KBM-7 (cell line): ENCODE measurements at regions not wholly inside any gene's neighbourhood (a gene's known extent, or its start where the extent isn't known, plus 50 kb on each side); places are given as distances from the start of the nearest gene placed in this dataset.
"Not testable (repeated sequence)": the region's sequence is repeated elsewhere in the genome, so short reads cannot be mapped to it uniquely, and the experiment has no call there.

Experiments
- DNase-seq: peaks from one replicate; pipeline ENCODE4 v3.0.0-alpha.2; 2015
- in situ Hi-C: fragments of 300-500 bp; cut with MboI; formaldehyde crosslinking; loops from 2 replicates; pipeline ENCODE4 v1.14.3; 2020; ENCODE audit warnings: low sequenced_read_pairs, low pct_unique_long_range_greater_than_20kb, mixed read lengths

GRCh38 chr21:28579986-28580550 lies 412.6 kb downstream of the LTN1 start:
- in situ Hi-C loops = no loop called here
- DNase-seq = no peak

GRCh38 chr21:28568692-28569091 lies 424.0 kb downstream of the LTN1 start:
- no peak for DNase-seq
- in situ Hi-C loops = no loop called here

- DNase-seq, in situ Hi-C loops: not testable (repeated sequence)
Measured at GRCh38 chr21:28563933-28564332, 428.7 kb downstream of the LTN1 start.

GRCh38 chr21:28561772-28562171 lies 430.9 kb downstream of the LTN1 start:
- no peak for DNase-seq
- in situ Hi-C loops = no loop called here

- in situ Hi-C loops = no loop called here
- no peak for DNase-seq
Measured at GRCh38 chr21:28554660-28555475, 437.8 kb downstream of the LTN1 start.

GRCh38 chr21:28550057-28550825 lies 442.4 kb downstream of the LTN1 start:
- in situ Hi-C loops = no loop called here
- DNase-seq = no peak

- DNase-seq = no peak
- in situ Hi-C loops = no loop called here
Measured at GRCh38 chr21:28548291-28548690, 444.4 kb downstream of the LTN1 start.

- in situ Hi-C loops = no loop called here
- no peak for DNase-seq
Measured at GRCh38 chr21:28547766-28548165, 444.9 kb downstream of the LTN1 start.

- DNase-seq = no peak
- in situ Hi-C loops = no loop called here
Measured at GRCh38 chr21:28543975-28544374, 448.7 kb downstream of the LTN1 start.

- DNase-seq = no peak
- in situ Hi-C loops = no loop called here
Measured at GRCh38 chr21:28541371-28542112, 451.1 kb downstream of the LTN1 start.

- in situ Hi-C loops = no loop called here
- no peak for DNase-seq
Measured at GRCh38 chr21:28540514-28540913, 452.2 kb downstream of the LTN1 start.

- in situ Hi-C loops = no loop called here
- DNase-seq = no peak
Measured at GRCh38 chr21:28539623-28539988, 453.1 kb downstream of the LTN1 start.

- DNase-seq = no peak
- in situ Hi-C loops = no loop called here
Measured at GRCh38 chr21:28538987-28539622, 453.6 kb downstream of the LTN1 start.

- DNase-seq = no peak
- in situ Hi-C loops = no loop called here
Measured at GRCh38 chr21:28537371-28538079, 455.2 kb downstream of the LTN1 start.

- DNase-seq = no peak
- in situ Hi-C loops = no loop called here
Measured at GRCh38 chr21:28532446-28532845, 460.2 kb downstream of the LTN1 start.

GRCh38 chr21:28523367-28523766 lies 469.3 kb downstream of the LTN1 start:
- in situ Hi-C loops = no loop called here
- DNase-seq = no peak

- in situ Hi-C loops = no loop called here
Measured at GRCh38 chr21:28522014-28522799, 470.5 kb downstream of the LTN1 start.

GRCh38 chr21:28518630-28519029 lies 474.0 kb downstream of the LTN1 start:
- DNase-seq = no peak
- in situ Hi-C loops = no loop called here

More at GRCh38 chr21:28522014-28522799, 470.5 kb downstream of the LTN1 start:
- peak; percentile 2 for DNase-seq
